ENCODE measurements at regions not wholly inside any gene's neighbourhood (a gene's known extent, or its start where the extent isn't known, plus 50 kb on each side); places are given as distances from the start of the nearest gene placed in this dataset.

DNA sequence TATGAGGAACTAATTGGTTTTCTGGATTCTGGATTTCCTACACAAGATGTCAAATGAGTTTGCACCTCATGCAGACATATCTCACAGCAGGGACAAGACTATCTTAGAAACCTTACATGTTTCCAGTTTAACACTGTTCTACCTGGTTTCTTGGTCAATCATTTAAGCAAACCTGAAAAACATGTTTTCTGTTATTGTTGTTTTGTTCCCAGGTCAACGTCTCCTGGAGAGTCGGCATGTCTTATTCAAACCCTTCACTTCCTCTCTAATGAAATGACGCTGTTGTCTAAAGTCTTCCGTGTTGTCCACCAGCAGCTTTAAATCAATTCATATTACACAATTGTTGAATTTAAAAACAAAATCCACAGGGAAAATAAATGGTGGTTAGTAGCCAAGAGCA lies 150.9 kb downstream of the CNTN3 start:
- Mint-ChIP-seq H3K36me3 (ENCODE audit: insufficient read depth, unreplicated experiment) (no peaks in the 10 kb centered on the region), H3K4me1 (ENCODE audit: low read depth, unreplicated experiment) (no peaks in the 10 kb centered on the region), H3K9me3 (ENCODE audit: low read depth, unreplicated experiment) (peaks cover 16% of the 10 kb centered on the region), H3K27me3 (ENCODE audit: unreplicated experiment) (no peaks in the 10 kb centered on the region), H3K4me3 (ENCODE audit: low read depth, unreplicated experiment) (no peak overlapping the region), H3K27ac (ENCODE audit: unreplicated experiment) (peak overlapping the region; percentile 19)
- intact Hi-C loops (cut with micrococcal nuclease; ENCODE audit: unreplicated experiment): no loop called here
- CTCF ChIA-PET: interaction anchor here (0.6 kb wide), 1 partner anchor 1534 kb away, joined by 3 read pairs; no protein-coding TSS in a partner anchor
- DNase-seq: no peak
- TF ChIP-seq, protein P1, sequence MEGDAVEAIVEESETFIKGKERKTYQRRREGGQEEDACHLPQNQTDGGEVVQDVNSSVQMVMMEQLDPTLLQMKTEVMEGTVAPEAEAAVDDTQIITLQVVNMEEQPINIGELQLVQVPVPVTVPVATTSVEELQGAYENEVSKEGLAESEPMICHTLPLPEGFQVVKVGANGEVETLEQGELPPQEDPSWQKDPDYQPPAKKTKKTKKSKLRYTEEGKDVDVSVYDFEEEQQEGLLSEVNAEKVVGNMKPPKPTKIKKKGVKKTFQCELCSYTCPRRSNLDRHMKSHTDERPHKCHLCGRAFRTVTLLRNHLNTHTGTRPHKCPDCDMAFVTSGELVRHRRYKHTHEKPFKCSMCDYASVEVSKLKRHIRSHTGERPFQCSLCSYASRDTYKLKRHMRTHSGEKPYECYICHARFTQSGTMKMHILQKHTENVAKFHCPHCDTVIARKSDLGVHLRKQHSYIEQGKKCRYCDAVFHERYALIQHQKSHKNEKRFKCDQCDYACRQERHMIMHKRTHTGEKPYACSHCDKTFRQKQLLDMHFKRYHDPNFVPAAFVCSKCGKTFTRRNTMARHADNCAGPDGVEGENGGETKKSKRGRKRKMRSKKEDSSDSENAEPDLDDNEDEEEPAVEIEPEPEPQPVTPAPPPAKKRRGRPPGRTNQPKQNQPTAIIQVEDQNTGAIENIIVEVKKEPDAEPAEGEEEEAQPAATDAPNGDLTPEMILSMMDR (IDR thresholded peaks at IDR 0.05; ENCODE audit: unreplicated experiment): no peak
- BruUV-seq (replicated peaks): no TSS peak

DNA sequence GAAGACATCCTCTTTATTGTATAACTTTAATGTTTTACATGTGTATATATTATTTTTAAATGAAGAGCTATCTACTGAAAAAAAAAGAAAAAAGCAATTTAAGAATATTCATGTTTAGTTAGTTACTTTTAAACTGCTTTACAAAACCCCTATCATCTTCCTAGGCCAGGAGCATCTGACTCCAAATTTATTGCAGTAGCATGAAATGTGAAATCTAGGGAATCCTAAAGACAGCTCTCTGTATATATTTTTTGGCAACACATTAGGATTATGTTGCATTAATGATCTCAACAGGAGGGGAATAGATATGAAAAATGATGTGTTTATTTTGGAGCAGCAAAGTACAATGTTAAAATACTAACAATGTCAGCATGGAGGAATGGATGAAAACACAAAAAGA lies 158.3 kb downstream of the CNTN3 start:
- no peak overlapping the region for H3K4me3 Mint-ChIP-seq (ENCODE audit: low read depth, unreplicated experiment)
- intact Hi-C loops (cut with micrococcal nuclease; ENCODE audit: unreplicated experiment): no loop called here
- H3K4me1 Mint-ChIP-seq (ENCODE audit: low read depth, unreplicated experiment): no peaks in the 10 kb centered on the region
- BruUV-seq (replicated peaks): no TSS peak
- H3K9me3 Mint-ChIP-seq (ENCODE audit: low read depth, unreplicated experiment): peaks cover 10% of the 10 kb centered on the region
- no peak for DNase-seq
- CTCF ChIA-PET: no interaction called here
- H3K27me3 Mint-ChIP-seq (ENCODE audit: unreplicated experiment): no peaks in the 10 kb centered on the region
- H3K27ac Mint-ChIP-seq (ENCODE audit: unreplicated experiment): no peak overlapping the region
- H3K36me3 Mint-ChIP-seq (ENCODE audit: insufficient read depth, unreplicated experiment): no peaks in the 10 kb centered on the region
- TF ChIP-seq, protein P1 (IDR thresholded peaks at IDR 0.05; ENCODE audit: unreplicated experiment): no peak

DNA sequence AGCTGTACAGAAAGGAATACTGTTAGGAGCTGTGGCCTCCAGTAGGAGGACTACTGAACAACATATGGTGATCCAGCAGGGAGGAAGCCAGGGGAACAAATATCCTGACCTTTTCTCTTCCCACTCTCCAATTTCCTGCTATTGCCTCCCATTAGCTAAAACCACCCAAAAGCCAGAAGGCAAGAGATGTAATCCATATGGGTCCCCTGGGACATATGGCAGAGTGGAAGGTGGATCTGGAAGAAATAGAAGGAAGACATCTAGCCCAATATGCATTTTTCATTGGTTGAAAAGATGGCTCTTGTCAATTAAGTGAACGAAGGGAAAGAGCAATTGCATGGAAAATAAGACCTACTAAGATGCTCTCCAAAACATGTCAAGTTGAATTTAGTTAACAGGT lies 167.2 kb downstream of the CNTN3 start:
- no peak overlapping the region for H3K4me3 Mint-ChIP-seq (ENCODE audit: low read depth, unreplicated experiment)
- TF ChIP-seq, protein P1 (IDR thresholded peaks at IDR 0.05; ENCODE audit: unreplicated experiment): no peak
- no peak overlapping the region for H3K27ac Mint-ChIP-seq (ENCODE audit: unreplicated experiment)
- CTCF ChIA-PET: no interaction called here
- DNase-seq: no peak
- H3K27me3 Mint-ChIP-seq (ENCODE audit: unreplicated experiment): no peaks in the 10 kb centered on the region
- BruUV-seq (replicated peaks): no TSS peak
- no peaks in the 10 kb centered on the region for H3K36me3 Mint-ChIP-seq (ENCODE audit: insufficient read depth, unreplicated experiment)
- intact Hi-C loops (cut with micrococcal nuclease; ENCODE audit: unreplicated experiment): no loop called here
- H3K4me1 Mint-ChIP-seq (ENCODE audit: low read depth, unreplicated experiment): no peaks in the 10 kb centered on the region
- H3K9me3 Mint-ChIP-seq (ENCODE audit: low read depth, unreplicated experiment): peaks cover 3% of the 10 kb centered on the region

DNA sequence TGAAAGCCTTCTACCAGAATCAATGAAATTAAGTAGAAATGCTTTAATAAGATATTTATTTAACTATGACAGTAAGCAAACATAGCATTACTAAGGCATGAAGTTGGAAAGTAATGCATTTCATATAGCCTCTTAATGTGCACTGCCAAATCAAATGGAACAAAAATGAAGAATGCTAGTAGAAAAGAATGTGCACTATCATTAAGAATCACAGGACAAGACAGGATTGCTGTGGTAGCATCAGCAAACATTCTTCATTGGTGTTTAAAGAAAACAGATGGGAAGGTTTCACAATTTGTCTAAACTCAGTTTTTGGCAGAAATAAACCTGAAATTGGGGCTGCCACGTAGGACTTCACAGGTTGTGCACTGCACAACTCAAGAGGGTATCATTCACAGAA lies 168.9 kb downstream of the CNTN3 start:
- Mint-ChIP-seq H3K27ac (ENCODE audit: unreplicated experiment) (no peak overlapping the region), H3K27me3 (ENCODE audit: unreplicated experiment) (no peaks in the 10 kb centered on the region), H3K4me1 (ENCODE audit: low read depth, unreplicated experiment) (no peaks in the 10 kb centered on the region), H3K4me3 (ENCODE audit: low read depth, unreplicated experiment) (no peak overlapping the region), H3K9me3 (ENCODE audit: low read depth, unreplicated experiment) (peaks cover 5% of the 10 kb centered on the region), H3K36me3 (ENCODE audit: insufficient read depth, unreplicated experiment) (no peaks in the 10 kb centered on the region)
- TF ChIP-seq, protein P1 (IDR thresholded peaks at IDR 0.05; ENCODE audit: unreplicated experiment): no peak
- BruUV-seq (replicated peaks): no TSS peak
- DNase-seq: no peak
- intact Hi-C loops (cut with micrococcal nuclease; ENCODE audit: unreplicated experiment): no loop called here
- CTCF ChIA-PET: no interaction called here

- Mint-ChIP-seq H3K27ac (ENCODE audit: unreplicated experiment) (no peak overlapping the region), H3K27me3 (ENCODE audit: unreplicated experiment) (no peaks in the 10 kb centered on the region), H3K4me3 (ENCODE audit: low read depth, unreplicated experiment) (no peak overlapping the region), H3K36me3 (ENCODE audit: insufficient read depth, unreplicated experiment) (no peaks in the 10 kb centered on the region), H3K4me1 (ENCODE audit: low read depth, unreplicated experiment) (no peaks in the 10 kb centered on the region), H3K9me3 (ENCODE audit: low read depth, unreplicated experiment) (peaks cover 5% of the 10 kb centered on the region)
- no TSS peak for BruUV-seq (replicated peaks)
- no peak for DNase-seq
- intact Hi-C loops (cut with micrococcal nuclease; ENCODE audit: unreplicated experiment): no loop called here
- CTCF ChIA-PET: no interaction called here
- TF ChIP-seq, protein P1 (IDR thresholded peaks at IDR 0.05; ENCODE audit: unreplicated experiment): no peak
Observed at GRCh38 chr3:74443102-74443501, 171.4 kb downstream of the CNTN3 start.

All from Calu3 (cell line).